ENCODE measurements at regions not wholly inside any gene's neighbourhood (a gene's known extent, or its start where the extent isn't known, plus 50 kb on each side); places are given as distances from the start of the nearest gene placed in this dataset.

GRCh38 chr12:40464121-40464520, 228.1 kb upstream of the CNTN1 start:
- H3K27ac ChIP-seq = no peak overlapping the region
- intact Hi-C loops (cut with DNase I) = no loop called here
- no peaks in the 10 kb centered on the region for H3K36me3 ChIP-seq
- DNase-seq (no peak), ATAC-seq (no peak)
- no peak for TF ChIP-seq POLR2A (IDR thresholded peaks at IDR 0.05)
- no peak for TF ChIP-seq CTCF (IDR thresholded peaks at IDR 0.05)
- 71 to 87% (median 77%) methylated on average over 2 of the region's 2 CpGs for WGBS, 4 donors
- H3K4me1 ChIP-seq = no peaks in the 10 kb centered on the region
- H3K9me3 ChIP-seq = no peaks in the 10 kb centered on the region
- no peak overlapping the region for H3K4me3 ChIP-seq
- no peaks in the 10 kb centered on the region for H3K27me3 ChIP-seq

GRCh38 chr12:40469736-40470135, 222.5 kb upstream of the CNTN1 start:
- ATAC-seq (no peak), DNase-seq (no peak)
- H3K4me3 ChIP-seq = no peak overlapping the region
- no peak for TF ChIP-seq POLR2A (IDR thresholded peaks at IDR 0.05)
- no peak for TF ChIP-seq CTCF (IDR thresholded peaks at IDR 0.05)
- no peaks in the 10 kb centered on the region for H3K27me3 ChIP-seq
- H3K4me1 ChIP-seq = no peaks in the 10 kb centered on the region
- H3K27ac ChIP-seq = no peak overlapping the region
- H3K9me3 ChIP-seq = no peaks in the 10 kb centered on the region
- WGBS, 4 donors = 31 to 37% (median 37%) methylated on average over 6 of the region's 6 CpGs
- H3K36me3 ChIP-seq = no peaks in the 10 kb centered on the region
- intact Hi-C loops (cut with DNase I) = no loop called here

GRCh38 chr12:40473962-40474361, 218.3 kb upstream of the CNTN1 start:
- DNase-seq = no peak
- ATAC-seq = no peak

GRCh38 chr12:40474630-40475029, 217.6 kb upstream of the CNTN1 start:
- Histone ChIP-seq H3K4me1 (no peaks in the 10 kb centered on the region), H3K36me3 (no peaks in the 10 kb centered on the region), H3K9me3 (no peaks in the 10 kb centered on the region), H3K27me3 (no peaks in the 10 kb centered on the region), H3K27ac (no peak overlapping the region), H3K4me3 (no peak overlapping the region)
- no peak for DNase-seq
- no peak for ATAC-seq
- intact Hi-C loops (cut with DNase I) = no loop called here
- WGBS, 4 donors = 63 to 84% (median 66%) methylated on average over 1 of the region's 1 CpG
- no peak for TF ChIP-seq CTCF (IDR thresholded peaks at IDR 0.05)
- no peak for TF ChIP-seq POLR2A (IDR thresholded peaks at IDR 0.05)

More at GRCh38 chr12:40473962-40474361, 218.3 kb upstream of the CNTN1 start:
- H3K9me3 ChIP-seq = no peaks in the 10 kb centered on the region
- H3K27ac ChIP-seq = no peak overlapping the region
- intact Hi-C loops (cut with DNase I) = no loop called here
- WGBS, 4 donors = 55 to 63% (median 57%) methylated on average over 5 of the region's 5 CpGs
- H3K36me3 ChIP-seq = no peaks in the 10 kb centered on the region
- H3K27me3 ChIP-seq = no peaks in the 10 kb centered on the region
- TF ChIP-seq CTCF (IDR thresholded peaks at IDR 0.05) = no peak
- no peak for TF ChIP-seq POLR2A (IDR thresholded peaks at IDR 0.05)
- no peaks in the 10 kb centered on the region for H3K4me1 ChIP-seq
- H3K4me3 ChIP-seq = no peak overlapping the region
